HepG2 (cell line): ENCODE measurements at regions not wholly inside any gene's neighbourhood (a gene's known extent, or its start where the extent isn't known, plus 50 kb on each side); places are given as distances from the start of the nearest gene placed in this dataset.

ENCODE experiments used
- ATAC-seq: fragments of 200-7000 bp; cut with Tn5 transposase; 3 replicates; pipeline ENCODE4 v1.9.1; 2020; ENCODE audit warnings: mild to moderate bottlenecking, moderate library complexity
- BruUV-seq: library from RNA; stranded (reverse); fragments of 400-500 nt; replicated peaks from 2 replicates; lab custom pipeline; 2021; lab: Mats Ljungman, UMichigan
- CTCF ChIA-PET: fragments of 300-600 bp; formaldehyde crosslinking; extraction: SDS; loops from one replicate; lab custom pipeline; 2021; ENCODE audit warnings: low total read pairs, inconsistent platforms, low intra/inter-chr PET ratio; lab: Yijun Ruan, JAX
- POLR2A ChIA-PET: fragments of 350-600 bp; sonication (Branson Sonifier 250); formaldehyde crosslinking; loops from one replicate; lab custom pipeline; 2020; ENCODE audit warnings: antibody characterized with exemption, inconsistent platforms; lab: Yijun Ruan, JAX
- DNase-seq: peaks from one replicate; pipeline ENCODE4 v3.0.0-alpha.2; 2015; ENCODE audit warnings: low spot score
- FAIRE-seq: peaks from 3 replicates; lab custom pipeline; 2011; peaks lifted over from hg19 to GRCh38; lab: Jason Lieb, UNC
- H2AFZ ChIP-seq: one replicate; pipeline ENCODE4 v1.6.1; 2011; ENCODE audit warnings: low read length, inconsistent platforms
- H3K27ac ChIP-seq: fragments of 300-600 bp; 3 replicates; pipeline ENCODE4 v1.8.0; 2011; ENCODE audit warnings: mixed run types, mild to moderate bottlenecking, mixed read lengths, low read length, inconsistent platforms; ENCODE audit not compliant: insufficient read depth; ENCODE audit errors: extremely low read length
- H3K27me3 ChIP-seq, 2 experiments: fragments of 200-600 bp in 1 of 2; 2 replicates in 1 of 2; 3 replicates in 1 of 2; pipeline versions ENCODE4 v1.6.0 to v1.8.0; 2011; ENCODE audit warnings: low read length in 2 of 2, mild to moderate bottlenecking in 2 of 2, moderate library complexity in 2 of 2, inconsistent platforms in 1 of 2; ENCODE audit not compliant: insufficient read depth in 2 of 2, control insufficient read depth in 1 of 2
- H3K36me3 ChIP-seq, 2 experiments: fragments of 200-600 bp in 1 of 2; replicated peaks in 1 of 2; 2 replicates in 1 of 2; 3 replicates in 1 of 2; pipeline versions ENCODE4 v1.5.1 to v1.8.0; 2011; ENCODE audit warnings: low read length in 2 of 2, inconsistent platforms in 1 of 2; ENCODE audit not compliant: insufficient read depth in 2 of 2, control insufficient read depth in 1 of 2
- H3K4me1 ChIP-seq: 2 replicates; pipeline ENCODE4 v1.5.1; 2012; ENCODE audit warnings: low read length, inconsistent platforms; ENCODE audit not compliant: insufficient read depth
- H3K4me2 ChIP-seq: 2 replicates; pipeline ENCODE4 v1.6.0; 2011; ENCODE audit warnings: low read depth, low read length, inconsistent platforms
- H3K4me3 ChIP-seq, 3 experiments: fragments of 200-600 bp in 1 of 3; sonication (generic), shearing (Covaris generic) in 1 of 3; replicated peaks in 1 of 3; 2 replicates each; pipeline ENCODE4 v1.5.1; 2011 to 2016; ENCODE audit warnings: low read length in 3 of 3, inconsistent platforms in 2 of 3, low read depth in 2 of 3, mild to moderate bottlenecking in 2 of 3, control low read depth in 1 of 3, mixed read lengths in 1 of 3; ENCODE audit not compliant: insufficient read depth in 1 of 3
- H3K79me2 ChIP-seq: one replicate; pipeline ENCODE4 v1.6.1; 2011; ENCODE audit warnings: low read length, inconsistent platforms; ENCODE audit not compliant: insufficient read depth
- H3K9ac ChIP-seq: 2 replicates; pipeline ENCODE4 v1.6.0; 2011; ENCODE audit warnings: mild to moderate bottlenecking, low read depth, low read length, inconsistent platforms; ENCODE audit not compliant: insufficient read depth
- H3K9me3 ChIP-seq: 2 replicates; pipeline ENCODE4 v1.5.1; 2012; ENCODE audit warnings: mild to moderate bottlenecking, low read length
- H4K20me1 ChIP-seq: 2 replicates; pipeline ENCODE4 v1.6.0; 2011; ENCODE audit warnings: inconsistent platforms, mild to moderate bottlenecking, low read length, moderate library complexity; ENCODE audit not compliant: insufficient read depth
- ATF7-NPFF ChIP-seq: sonication (generic); formaldehyde crosslinking; IDR thresholded peaks from 2 replicates; pipeline ENCODE4 v1.8.1; 2023; ENCODE audit warnings: mild to moderate bottlenecking, low read depth, missing genetic modification reagents, moderate library complexity
- JDP2 ChIP-seq: sonication (generic); formaldehyde crosslinking; IDR thresholded peaks from 2 replicates; pipeline ENCODE4 v1.8.1; 2022; ENCODE audit warnings: missing genetic modification reagents, borderline replicate concordance
- KAT2B ChIP-seq: fragments of 150-350 bp; IDR thresholded peaks from 2 replicates; pipeline ENCODE4 v1.6.1; 2014; ENCODE audit warnings: low read depth, low read length, borderline replicate concordance
- KAT8 ChIP-seq: IDR thresholded peaks from 2 replicates; pipeline ENCODE4 v1.6.1; 2016; ENCODE audit warnings: missing genetic modification reagents, missing compliant biosample characterization
- MZF1 ChIP-seq: sonication (generic); formaldehyde crosslinking; IDR thresholded peaks from 2 replicates; pipeline ENCODE4 v1.8.1; 2023; ENCODE audit warnings: mild to moderate bottlenecking, missing genetic modification reagents, borderline replicate concordance
- NR2C2 ChIP-seq: sonication (generic); formaldehyde crosslinking; IDR thresholded peaks from 2 replicates; pipeline ENCODE4 v1.4.0; 2020; ENCODE audit warnings: missing genetic modification reagents, mild to moderate bottlenecking, moderate library complexity, borderline replicate concordance
- TFDP2 ChIP-seq: sonication (generic); formaldehyde crosslinking; IDR thresholded peaks from 2 replicates; pipeline ENCODE4 v1.4.0; 2020; ENCODE audit warnings: missing genetic modification reagents
- ZBTB37 ChIP-seq: sonication (generic); formaldehyde crosslinking; IDR thresholded peaks from 2 replicates; pipeline ENCODE4 v1.4.0; 2020; ENCODE audit warnings: mild to moderate bottlenecking, missing genetic modification reagents
- ZNF549 ChIP-seq: sonication (generic); formaldehyde crosslinking; IDR thresholded peaks from 2 replicates; pipeline ENCODE4 v1.5.0; 2020; ENCODE audit warnings: missing genetic modification reagents
- ZNF782 ChIP-seq: sonication (generic); formaldehyde crosslinking; IDR thresholded peaks from 2 replicates; pipeline ENCODE4 v1.4.0; 2020; ENCODE audit warnings: missing genetic modification reagents, mild to moderate bottlenecking, borderline replicate concordance
- ZZZ3 ChIP-seq: sonication (generic); formaldehyde crosslinking; IDR thresholded peaks from 2 replicates; pipeline ENCODE4 v1.4.0; 2020; ENCODE audit warnings: missing genetic modification reagents, mild to moderate bottlenecking, borderline replicate concordance
- WGBS: methylation state at CpG from one replicate; pipeline ENCODE4 v1.1.6; 2017; ENCODE audit warnings: low lambda C conversion rate; 5-methylcytosine and 5-hydroxymethylcytosine counted together
- in situ Hi-C: cut with HindIII; loops from 2 replicates; pipeline ENCODE4 v1.10.0; 2017; ENCODE audit warnings: low pct_unique_long_range_greater_than_20kb; ENCODE audit not compliant: extremely low pct_ligation_motif_present
- intact Hi-C: fragments of 100-400 bp; cut with micrococcal nuclease; formaldehyde crosslinking; loops from one replicate; pipeline ENCODE4 v1.10.0; 2022; ENCODE audit not compliant: unreplicated experiment

GRCh38 chr10:84996580-84996979 lies 668.2 kb downstream of the CCSER2 start:
- ChIA-PET POLR2A (no interaction called here), CTCF (no interaction called here)
- no peak for TF ChIP-seq TFDP2 (CRISPR knock-in tag)
- no peak for TF ChIP-seq NR2C2
- TF ChIP-seq ZZZ3 (CRISPR knock-in tag): no peak
- no peak for TF ChIP-seq JDP2 (CRISPR knock-in tag)
- TF ChIP-seq MZF1 (CRISPR knock-in tag): no peak
- no peak for TF ChIP-seq ATF7-NPFF (CRISPR knock-in tag)
- TF ChIP-seq KAT8 (CRISPR knock-in tag): no peak
- no peak for TF ChIP-seq KAT2B
- no peak for TF ChIP-seq ZBTB37 (CRISPR knock-in tag)
- no peak for TF ChIP-seq ZNF549
- no peak for TF ChIP-seq ZNF782 (CRISPR knock-in tag)
- H2AFZ ChIP-seq: no peak overlapping the region
- H3K79me2 ChIP-seq: no peaks in the 10 kb centered on the region
- in situ Hi-C loops: no loop called here
- H3K27me3 ChIP-seq: no peaks in the 10 kb centered on the region
- no peaks in the 10 kb centered on the region for H3K9me3 ChIP-seq
- no peak overlapping the region for H3K27ac ChIP-seq
- 9% methylated on average over 3 of the region's 3 CpGs for WGBS
- no peaks in the 10 kb centered on the region for H3K36me3 ChIP-seq
- H3K4me3 ChIP-seq: no peak overlapping the region
- FAIRE-seq (no peak), DNase-seq (no peak), ATAC-seq (no peak)
- intact Hi-C loops: no loop called here
- H3K4me2 ChIP-seq: no peak overlapping the region
- H4K20me1 ChIP-seq: no peaks in the 10 kb centered on the region
- BruUV-seq: no TSS peak
- no peak overlapping the region for H3K9ac ChIP-seq
- no peaks in the 10 kb centered on the region for H3K4me1 ChIP-seq
